T-helper 2 cell treated with Interferon-gamma antibody and Interleukin-4, amounts not matched to agents 100 ng/mL and 5 ng/mL, for 36 hours (primary cell): ENCODE measurements at regions not wholly inside any gene's neighbourhood (a gene's known extent, or its start where the extent isn't known, plus 50 kb on each side); places are given as distances from the start of the nearest gene placed in this dataset.
"Not testable (repeated sequence)": the region's sequence is repeated elsewhere in the genome, so short reads cannot be mapped to it uniquely, and the experiment has no call there.

ENCODE experiments used
- intact Hi-C: fragments of 100-400 bp; cut with micrococcal nuclease; formaldehyde crosslinking; loops from one replicate; pipeline ENCODE4 v1.15.1; 2023

DNA sequence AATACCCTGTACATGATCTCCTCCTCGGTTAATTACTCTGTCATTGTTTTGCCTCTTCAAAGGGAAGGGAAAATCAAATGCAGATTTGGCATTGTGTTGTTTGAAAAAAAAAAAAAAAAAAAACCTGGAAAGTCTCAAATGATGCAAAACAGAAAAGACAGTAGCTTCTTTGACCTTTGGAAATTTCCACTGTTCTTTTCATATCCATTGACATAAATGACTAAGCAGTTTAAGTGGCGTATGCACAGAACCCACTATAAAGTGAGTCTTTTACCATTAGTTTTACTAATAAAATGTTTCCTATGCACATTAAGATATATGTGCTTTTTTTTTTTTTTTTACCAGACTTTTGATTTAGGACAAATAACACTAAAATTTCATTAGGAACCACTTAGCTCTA lies 704.3 kb downstream of the TFAP2A start:
- intact Hi-C loops: no loop called here

- intact Hi-C loops: no loop called here
These were observed 706.3 kb downstream of the TFAP2A start for GRCh38 chr6:9708600-9708999.

DNA sequence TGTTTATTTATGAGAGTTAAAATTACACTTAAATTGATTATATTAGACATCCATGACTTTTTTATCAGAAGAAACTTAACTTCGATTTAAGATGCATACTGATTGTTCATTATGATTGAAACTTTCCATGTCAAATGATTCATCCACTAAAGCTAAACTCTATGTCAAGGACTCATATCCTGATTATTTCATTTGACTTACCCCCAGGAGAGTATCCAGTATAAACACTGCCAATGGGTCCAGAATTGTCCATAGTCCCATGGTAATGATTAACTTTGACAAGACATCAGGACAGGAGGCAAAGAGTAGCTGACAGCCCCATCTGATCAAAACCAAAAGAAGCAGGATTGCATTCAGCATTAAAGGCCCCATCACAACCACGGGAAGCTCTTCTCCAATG lies 709.9 kb downstream of the TFAP2A start:
- intact Hi-C loops: no loop called here

DNA sequence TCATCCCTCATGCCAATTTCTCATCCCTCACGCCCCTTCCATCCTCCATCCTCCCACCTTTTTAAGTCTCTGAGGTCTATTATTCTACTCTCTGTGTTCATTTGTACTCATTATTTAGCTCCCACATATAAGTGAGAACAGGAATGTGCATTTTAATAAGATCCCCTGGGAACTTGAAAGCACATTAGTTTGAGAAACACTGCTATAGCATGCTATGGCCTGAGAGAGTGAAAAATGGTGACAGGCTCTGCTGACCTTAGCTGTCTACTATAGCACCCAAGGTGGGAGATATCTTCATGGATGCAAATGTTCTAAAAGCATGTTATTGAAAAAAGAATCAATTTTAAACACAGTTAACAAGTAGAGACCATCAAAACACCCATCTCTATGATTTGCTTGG lies 712.0 kb downstream of the TFAP2A start:
- intact Hi-C loops: no loop called here

DNA sequence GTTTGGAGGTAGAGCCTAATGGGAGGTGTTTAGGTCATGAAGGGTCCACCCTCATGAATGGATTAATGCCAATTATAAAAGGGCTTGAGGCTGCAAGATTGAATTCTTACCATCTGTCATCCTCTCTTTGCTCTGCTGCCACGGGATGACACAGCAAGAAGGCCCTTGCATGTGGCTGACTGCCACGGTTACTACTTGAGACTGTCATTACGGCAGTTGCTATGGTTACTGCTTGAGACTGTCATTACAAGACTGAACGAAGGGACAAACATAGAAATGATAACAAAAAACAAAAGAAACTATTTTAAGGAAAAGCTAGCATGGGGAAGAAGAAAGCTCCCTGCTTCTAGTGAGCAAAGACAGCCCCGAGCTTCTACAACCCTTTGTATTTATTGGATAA lies 715.0 kb downstream of the TFAP2A start:
- intact Hi-C loops: no loop called here

- intact Hi-C loops: no loop called here
These were observed 717.5 kb downstream of the TFAP2A start for GRCh38 chr6:9697263-9697931.

DNA sequence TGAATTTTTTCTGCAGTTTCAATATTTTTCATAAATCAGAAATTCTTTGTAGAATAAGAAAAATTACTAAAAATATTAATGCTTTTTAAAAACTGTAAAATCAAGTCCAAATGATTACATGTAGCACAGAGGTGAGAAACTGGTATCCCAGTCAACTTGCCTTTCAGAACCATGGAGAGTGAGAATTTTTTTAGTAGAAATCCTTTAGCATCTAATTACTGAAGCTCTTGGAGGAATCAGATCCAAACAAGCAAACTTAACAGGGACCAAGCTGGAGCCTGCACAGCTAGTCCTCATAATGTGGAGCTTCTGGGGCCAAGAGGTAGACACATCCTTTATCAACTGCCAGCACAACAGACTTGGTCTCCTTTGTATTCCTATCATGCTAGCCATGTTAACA lies 724.5 kb downstream of the TFAP2A start:
- intact Hi-C loops: no loop called here

GRCh38 chr6:9680727-9681126 lies 734.1 kb downstream of the TFAP2A start:
- intact Hi-C loops: not testable (repeated sequence)

DNA sequence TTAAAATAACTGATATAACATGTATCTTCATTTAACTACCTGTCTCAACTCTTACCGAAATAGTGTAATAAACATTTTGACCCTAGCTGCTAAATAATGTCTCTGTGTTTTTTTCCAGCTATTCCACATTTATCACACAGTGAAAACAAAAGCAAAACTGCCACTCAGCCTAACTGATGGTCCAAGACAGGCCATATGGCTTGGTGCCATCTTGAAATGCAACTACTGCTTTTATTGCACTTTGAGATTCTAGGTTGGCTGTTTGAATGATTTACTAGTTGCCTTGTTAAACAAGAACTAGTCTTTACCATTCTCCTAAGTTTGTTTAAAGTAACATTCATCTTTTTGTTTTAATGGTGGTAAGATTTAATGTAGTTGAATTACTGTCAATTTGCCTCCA lies 739.8 kb downstream of the TFAP2A start:
- intact Hi-C loops: no loop called here

DNA sequence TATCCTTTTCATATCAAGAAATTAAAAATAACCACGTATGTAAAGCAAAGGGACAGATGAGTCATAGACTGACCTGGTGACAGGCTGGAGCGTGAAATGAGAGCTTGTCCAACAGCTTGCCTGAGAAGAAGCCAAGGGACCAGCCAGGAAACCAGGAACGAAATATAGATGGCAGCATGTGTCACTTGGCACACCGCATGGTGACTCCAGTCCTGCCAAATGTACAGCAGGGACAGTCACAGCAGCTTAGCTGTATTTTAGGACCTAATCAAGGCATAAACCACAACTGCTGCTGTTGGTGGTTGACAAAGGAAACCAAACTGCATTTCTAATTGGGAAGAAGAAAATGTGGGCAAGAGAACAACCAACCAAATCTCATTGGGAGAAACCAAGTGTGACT lies 755.0 kb downstream of the TFAP2A start:
- intact Hi-C loops: no loop called here

DNA sequence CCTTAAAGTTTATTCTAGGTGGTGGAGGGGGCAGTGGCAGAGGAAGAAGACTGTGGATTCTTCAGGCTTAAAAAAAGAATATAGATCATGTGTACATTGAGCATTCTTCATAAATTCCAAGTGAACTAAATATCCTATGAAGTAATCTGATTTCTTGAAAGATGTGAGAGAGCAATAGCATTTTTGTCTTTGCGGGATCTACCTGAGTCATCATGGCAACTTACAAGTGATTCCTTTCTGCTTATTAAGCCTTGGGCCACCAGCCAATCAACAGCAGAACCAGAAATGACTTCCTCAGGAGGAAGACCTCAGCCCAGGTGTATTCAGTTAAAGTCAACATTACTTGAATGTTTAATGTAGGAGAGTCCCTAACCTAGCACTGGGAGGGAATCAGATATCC lies 756.9 kb downstream of the TFAP2A start:
- intact Hi-C loops: no loop called here

DNA sequence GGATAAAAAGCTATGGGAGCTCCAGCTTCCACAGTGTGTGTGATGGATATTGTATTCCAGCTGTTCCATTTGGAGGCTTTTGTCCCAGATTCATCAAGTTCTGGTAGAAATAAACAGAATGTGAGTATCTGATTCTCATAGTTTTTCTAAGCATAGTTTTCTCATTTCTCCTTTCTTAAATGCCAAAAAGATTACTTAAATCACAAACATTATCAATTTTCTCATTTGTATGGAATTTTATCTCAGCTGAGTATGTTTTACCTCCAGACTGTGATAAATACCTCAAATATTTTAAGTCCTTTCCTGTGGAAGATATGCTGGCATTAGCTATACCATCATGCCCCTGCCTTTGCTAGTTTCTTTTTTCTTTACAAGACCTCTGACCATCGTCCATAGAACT lies 767.3 kb downstream of the TFAP2A start:
- intact Hi-C loops: no loop called here

- intact Hi-C loops: no loop called here
These were observed 767.8 kb downstream of the TFAP2A start for GRCh38 chr6:9647071-9647445.

GRCh38 chr6:9646342-9647070 lies 768.4 kb downstream of the TFAP2A start:
- intact Hi-C loops: no loop called here

- intact Hi-C loops: no loop called here
These were observed 776.0 kb downstream of the TFAP2A start for GRCh38 chr6:9638861-9639260.

- intact Hi-C loops: no loop called here
These were observed 780.1 kb downstream of the TFAP2A start for GRCh38 chr6:9634776-9635175.

- intact Hi-C loops: no loop called here
These were observed 782.8 kb downstream of the TFAP2A start for GRCh38 chr6:9632026-9632425.

DNA sequence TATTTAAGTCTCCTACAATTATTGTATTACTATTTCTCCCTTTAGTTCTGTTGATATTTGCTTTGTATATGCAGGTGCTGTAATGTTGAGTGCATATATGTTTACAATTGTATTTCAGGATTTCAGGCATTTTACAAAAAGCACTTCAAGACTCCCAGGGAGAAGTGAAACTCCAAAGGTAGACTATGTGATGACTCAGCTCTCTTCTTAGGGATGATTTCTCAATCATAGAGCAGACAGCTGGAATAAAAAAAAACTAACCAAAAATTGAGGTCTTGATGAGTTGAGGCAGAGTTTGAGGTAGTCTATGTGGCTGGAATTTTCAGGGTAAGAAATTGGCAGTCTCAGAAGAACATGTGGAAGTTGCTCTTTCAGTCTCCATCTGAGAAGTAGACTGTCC lies 786.1 kb downstream of the TFAP2A start:
- intact Hi-C loops: no loop called here

GRCh38 chr6:9627916-9628315 lies 787.0 kb downstream of the TFAP2A start:
- intact Hi-C loops: no loop called here

DNA sequence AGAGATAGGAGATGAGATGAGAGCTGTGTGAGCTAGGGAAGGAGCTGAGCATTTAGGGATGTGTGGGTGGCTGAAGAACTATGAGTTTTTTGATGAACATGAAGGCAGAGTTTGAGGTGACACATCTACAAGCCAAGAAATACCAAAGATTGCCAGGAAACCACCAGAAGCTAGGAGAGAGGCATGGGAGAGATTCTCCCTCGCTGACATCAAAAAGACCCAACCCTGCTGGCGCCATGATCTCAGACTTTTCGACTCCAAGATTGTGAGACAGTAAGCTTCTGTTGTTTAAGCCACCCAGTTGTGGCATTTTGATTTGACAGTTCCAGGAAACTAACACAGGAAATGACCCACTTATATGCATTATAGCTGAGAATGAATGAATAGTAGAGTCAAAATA lies 790.9 kb downstream of the TFAP2A start:
- intact Hi-C loops: no loop called here

GRCh38 chr6:9623228-9623832 lies 791.5 kb downstream of the TFAP2A start:
- intact Hi-C loops: no loop called here

DNA sequence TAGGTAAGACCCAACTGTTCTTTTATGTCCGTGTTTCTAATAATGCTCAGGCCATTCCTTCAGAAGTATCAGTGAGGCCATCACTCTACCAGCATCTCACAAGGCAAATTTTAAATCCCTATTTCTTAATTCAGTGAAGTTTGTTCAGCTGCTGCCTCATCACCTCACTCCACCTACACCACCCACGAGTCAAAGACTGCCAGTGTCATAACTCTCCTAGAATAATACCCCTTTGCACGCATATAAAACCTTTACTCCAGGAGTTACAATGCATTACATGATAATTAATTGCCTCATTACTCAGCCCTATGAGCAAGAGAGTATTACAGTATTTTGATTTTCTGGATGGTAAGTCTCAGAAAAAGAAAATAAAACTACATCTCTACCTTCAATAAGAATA lies 793.6 kb downstream of the TFAP2A start:
- intact Hi-C loops: no loop called here

- intact Hi-C loops: no loop called here
These were observed 794.2 kb downstream of the TFAP2A start for GRCh38 chr6:9620687-9621086.
